Activated naive CD8-positive, alpha-beta T cell treated with anti-CD3 and anti-CD28 coated beads, Interleukin-2, amount 10 ng/mL, durations not matched to agents 7 days and 5 days (primary cell): ENCODE measurements at regions not wholly inside any gene's neighbourhood (a gene's known extent, or its start where the extent isn't known, plus 50 kb on each side); places are given as distances from the start of the nearest gene placed in this dataset.

Source experiments
- ATAC-seq: fragments of 150-1000 bp; cut with Tn5 transposase; one replicate; pipeline ENCODE4 v1.10.0; 2021; ENCODE audit warnings: low read depth, moderate library complexity
- POLR2A ChIA-PET: fragments of 350-600 bp; sonication (Branson Sonifier 250); formaldehyde crosslinking; loops from one replicate; lab custom pipeline; 2021; ENCODE audit warnings: antibody characterized with exemption; lab: Charles Lee
- DNase-seq: peaks from one replicate; pipeline ENCODE4 v3.0.0; 2021
- H3K27ac Mint-ChIP-seq: one replicate; pipeline ENCODE4 v1.8.0; 2022; ENCODE audit warnings: mild to moderate bottlenecking, mixed read lengths
- H3K27me3 Mint-ChIP-seq: one replicate; pipeline ENCODE4 v1.8.0; 2022; ENCODE audit warnings: mild to moderate bottlenecking, moderate library complexity, mixed read lengths
- H3K36me3 Mint-ChIP-seq: one replicate; pipeline ENCODE4 v1.8.0; 2021; ENCODE audit warnings: mild to moderate bottlenecking, mixed read lengths
- H3K4me1 Mint-ChIP-seq: one replicate; pipeline ENCODE4 v1.8.0; 2021; ENCODE audit warnings: mixed read lengths
- H3K4me3 Mint-ChIP-seq: one replicate; pipeline ENCODE4 v1.8.0; 2022; ENCODE audit warnings: mild to moderate bottlenecking, moderate library complexity, mixed read lengths
- H3K9me3 Mint-ChIP-seq: one replicate; pipeline ENCODE4 v1.8.0; 2021; ENCODE audit warnings: mixed read lengths

GRCh38 chr20:18992418-18992817, 178.8 kb downstream of the SCP2D1 start:
- Mint-ChIP-seq H3K4me1 (no peaks in the 10 kb centered on the region), H3K9me3 (no peaks in the 10 kb centered on the region), H3K27me3 (no peaks in the 10 kb centered on the region), H3K27ac (no peak overlapping the region), H3K4me3 (no peak overlapping the region), H3K36me3 (no peaks in the 10 kb centered on the region)
- ATAC-seq (no peak), DNase-seq (no peak)
- POLR2A ChIA-PET: no interaction called here

GRCh38 chr20:18995455-18995854, 181.9 kb downstream of the SCP2D1 start:
- no peaks in the 10 kb centered on the region for H3K36me3 Mint-ChIP-seq
- POLR2A ChIA-PET: no interaction called here
- H3K27me3 Mint-ChIP-seq: no peaks in the 10 kb centered on the region
- no peaks in the 10 kb centered on the region for H3K4me1 Mint-ChIP-seq
- DNase-seq (no peak), ATAC-seq (no peak)
- no peaks in the 10 kb centered on the region for H3K9me3 Mint-ChIP-seq
- H3K4me3 Mint-ChIP-seq: no peak overlapping the region
- no peak overlapping the region for H3K27ac Mint-ChIP-seq

GRCh38 chr20:18999086-18999485, 185.5 kb downstream of the SCP2D1 start:
- Mint-ChIP-seq H3K27me3 (no peaks in the 10 kb centered on the region), H3K9me3 (no peaks in the 10 kb centered on the region), H3K27ac (no peak overlapping the region), H3K4me3 (no peak overlapping the region), H3K36me3 (no peaks in the 10 kb centered on the region), H3K4me1 (no peaks in the 10 kb centered on the region)
- ATAC-seq (no peak), DNase-seq (no peak)
- POLR2A ChIA-PET: no interaction called here

- ATAC-seq (no peak), DNase-seq (no peak)
- Mint-ChIP-seq H3K27ac (no peak overlapping the region), H3K9me3 (no peaks in the 10 kb centered on the region), H3K27me3 (no peaks in the 10 kb centered on the region), H3K36me3 (no peaks in the 10 kb centered on the region), H3K4me3 (no peak overlapping the region), H3K4me1 (no peaks in the 10 kb centered on the region)
- POLR2A ChIA-PET: no interaction called here
Measured at GRCh38 chr20:19000078-19000477, 186.5 kb downstream of the SCP2D1 start.

- Mint-ChIP-seq H3K4me1 (no peaks in the 10 kb centered on the region), H3K36me3 (no peaks in the 10 kb centered on the region), H3K4me3 (no peak overlapping the region), H3K9me3 (no peaks in the 10 kb centered on the region), H3K27me3 (no peaks in the 10 kb centered on the region), H3K27ac (no peak overlapping the region)
- DNase-seq (no peak), ATAC-seq (no peak)
- POLR2A ChIA-PET: no interaction called here
Measured at GRCh38 chr20:19001177-19001576, 187.6 kb downstream of the SCP2D1 start.

- no peak overlapping the region for H3K4me3 Mint-ChIP-seq
- DNase-seq (no peak), ATAC-seq (no peak)
- no peaks in the 10 kb centered on the region for H3K36me3 Mint-ChIP-seq
- H3K9me3 Mint-ChIP-seq: no peaks in the 10 kb centered on the region
- POLR2A ChIA-PET: no interaction called here
- H3K27ac Mint-ChIP-seq: no peak overlapping the region
- no peaks in the 10 kb centered on the region for H3K27me3 Mint-ChIP-seq
- no peaks in the 10 kb centered on the region for H3K4me1 Mint-ChIP-seq
Measured at GRCh38 chr20:19003366-19004336, 190.1 kb downstream of the SCP2D1 start.

DNA sequence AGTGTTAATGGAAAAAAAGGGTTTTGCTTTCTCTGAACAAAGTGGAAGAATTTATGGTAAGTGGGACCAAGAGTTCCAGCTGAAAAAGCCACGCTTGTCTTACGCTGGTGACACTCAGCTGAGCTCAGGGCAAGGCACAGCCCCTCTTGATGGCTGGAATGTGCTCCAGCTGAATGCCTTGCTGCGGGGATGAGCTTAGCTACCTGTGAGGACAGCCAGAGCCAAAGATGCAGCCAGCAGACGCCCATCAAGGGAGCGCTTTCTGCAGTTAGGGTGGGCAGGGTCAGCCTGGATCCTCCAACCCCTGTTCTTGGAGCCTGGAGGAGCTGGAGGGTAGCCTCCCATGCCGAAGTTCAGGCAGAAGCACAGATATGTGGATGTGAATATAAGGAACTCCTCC, 191.4 kb downstream of the SCP2D1 start:
- no peak for DNase-seq
- H3K27me3 Mint-ChIP-seq: no peaks in the 10 kb centered on the region
- no peaks in the 10 kb centered on the region for H3K9me3 Mint-ChIP-seq
- POLR2A ChIA-PET: no interaction called here
- no peak overlapping the region for H3K27ac Mint-ChIP-seq
- ATAC-seq: no peak
- no peaks in the 10 kb centered on the region for H3K4me1 Mint-ChIP-seq
- no peak overlapping the region for H3K4me3 Mint-ChIP-seq
- no peaks in the 10 kb centered on the region for H3K36me3 Mint-ChIP-seq

- DNase-seq (no peak), ATAC-seq (no peak)
- POLR2A ChIA-PET: no interaction called here
- no peaks in the 10 kb centered on the region for H3K27me3 Mint-ChIP-seq
- no peak overlapping the region for H3K27ac Mint-ChIP-seq
- no peak overlapping the region for H3K4me3 Mint-ChIP-seq
- H3K4me1 Mint-ChIP-seq: no peaks in the 10 kb centered on the region
- H3K36me3 Mint-ChIP-seq: no peaks in the 10 kb centered on the region
- no peaks in the 10 kb centered on the region for H3K9me3 Mint-ChIP-seq
Measured at GRCh38 chr20:19008497-19008896, 194.9 kb downstream of the SCP2D1 start.

DNA sequence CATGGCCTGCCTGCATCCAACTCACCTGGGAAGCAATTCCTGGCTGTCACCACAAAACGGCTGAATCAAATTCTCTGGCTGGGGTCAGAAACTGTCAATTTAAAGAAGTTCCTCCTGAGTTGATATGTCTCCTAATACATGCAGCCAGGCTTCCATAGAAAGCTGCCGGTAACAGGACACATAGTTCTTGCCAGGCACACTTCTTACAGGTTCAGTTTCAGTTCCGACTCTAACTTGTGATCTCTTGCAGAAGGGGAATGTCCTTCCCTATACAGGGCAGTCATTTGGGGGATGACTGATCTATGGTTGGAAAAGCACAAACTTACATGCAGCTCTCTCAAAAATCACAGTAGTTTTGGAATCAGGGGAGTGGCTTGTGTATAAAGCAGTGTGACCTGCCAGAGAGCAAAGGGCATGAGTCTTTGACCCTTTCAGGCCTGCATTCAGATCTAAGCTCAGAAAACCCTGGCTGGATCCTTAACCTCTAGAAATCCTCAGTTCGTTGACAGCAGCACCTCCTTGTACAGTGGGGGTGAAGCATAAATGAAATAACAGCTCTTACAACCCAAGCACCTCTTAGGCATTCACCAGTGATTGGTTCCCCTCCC, 195.6 kb downstream of the SCP2D1 start:
- H3K4me1 Mint-ChIP-seq: no peaks in the 10 kb centered on the region
- H3K36me3 Mint-ChIP-seq: no peaks in the 10 kb centered on the region
- DNase-seq (no peak), ATAC-seq (no peak)
- no peak overlapping the region for H3K27ac Mint-ChIP-seq
- no peaks in the 10 kb centered on the region for H3K9me3 Mint-ChIP-seq
- H3K4me3 Mint-ChIP-seq: no peak overlapping the region
- POLR2A ChIA-PET: no interaction called here
- H3K27me3 Mint-ChIP-seq: no peaks in the 10 kb centered on the region

DNA sequence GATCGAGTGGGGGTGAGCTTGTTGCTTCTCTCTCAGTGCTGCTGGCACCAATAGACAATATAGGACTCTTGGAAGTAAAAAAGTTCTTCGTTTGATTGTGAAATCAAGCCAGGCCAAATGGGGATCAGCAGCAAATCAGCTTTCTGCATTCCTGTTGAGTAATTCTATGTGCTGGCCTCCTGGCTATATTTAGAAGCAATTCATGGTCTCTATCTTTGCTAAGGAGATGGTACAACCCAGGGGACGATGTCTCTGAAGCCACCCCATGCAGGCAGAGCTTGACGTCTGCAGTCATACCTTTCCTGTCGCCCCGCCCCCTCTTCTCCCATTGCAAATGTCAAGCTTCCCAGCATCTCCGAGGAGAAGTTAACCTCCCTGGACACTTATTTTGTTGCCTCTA, 199.1 kb downstream of the SCP2D1 start:
- ATAC-seq (no peak), DNase-seq (no peak)
- no peaks in the 10 kb centered on the region for H3K36me3 Mint-ChIP-seq
- H3K27me3 Mint-ChIP-seq: no peaks in the 10 kb centered on the region
- H3K4me3 Mint-ChIP-seq: no peak overlapping the region
- H3K27ac Mint-ChIP-seq: no peak overlapping the region
- no peaks in the 10 kb centered on the region for H3K4me1 Mint-ChIP-seq
- no peaks in the 10 kb centered on the region for H3K9me3 Mint-ChIP-seq
- POLR2A ChIA-PET: no interaction called here

DNA sequence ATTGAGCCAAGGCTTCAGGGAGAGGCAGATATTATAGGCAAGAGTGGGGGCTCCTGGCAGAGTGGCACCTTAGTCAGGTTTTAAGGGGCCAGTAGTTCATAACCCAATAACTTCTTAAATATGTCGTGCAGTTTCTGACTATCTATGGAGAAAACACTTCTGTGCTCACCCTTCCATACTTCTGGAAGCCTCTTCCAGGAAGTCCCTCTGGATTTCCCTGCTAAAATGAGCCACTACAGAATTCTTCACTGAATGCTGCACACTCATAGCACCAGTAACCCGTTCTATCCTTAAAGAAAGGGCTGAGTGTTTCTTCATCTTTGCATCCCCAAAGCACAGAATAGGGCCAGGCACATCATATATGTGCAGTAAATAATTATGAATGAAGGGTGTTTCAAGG, 198.5 kb upstream of the SLC24A3 start:
- ATAC-seq (no peak), DNase-seq (no peak)
- POLR2A ChIA-PET: no interaction called here
- Mint-ChIP-seq H3K27me3 (no peaks in the 10 kb centered on the region), H3K27ac (no peak overlapping the region), H3K9me3 (no peaks in the 10 kb centered on the region), H3K4me1 (no peaks in the 10 kb centered on the region), H3K36me3 (no peaks in the 10 kb centered on the region), H3K4me3 (no peak overlapping the region)

DNA sequence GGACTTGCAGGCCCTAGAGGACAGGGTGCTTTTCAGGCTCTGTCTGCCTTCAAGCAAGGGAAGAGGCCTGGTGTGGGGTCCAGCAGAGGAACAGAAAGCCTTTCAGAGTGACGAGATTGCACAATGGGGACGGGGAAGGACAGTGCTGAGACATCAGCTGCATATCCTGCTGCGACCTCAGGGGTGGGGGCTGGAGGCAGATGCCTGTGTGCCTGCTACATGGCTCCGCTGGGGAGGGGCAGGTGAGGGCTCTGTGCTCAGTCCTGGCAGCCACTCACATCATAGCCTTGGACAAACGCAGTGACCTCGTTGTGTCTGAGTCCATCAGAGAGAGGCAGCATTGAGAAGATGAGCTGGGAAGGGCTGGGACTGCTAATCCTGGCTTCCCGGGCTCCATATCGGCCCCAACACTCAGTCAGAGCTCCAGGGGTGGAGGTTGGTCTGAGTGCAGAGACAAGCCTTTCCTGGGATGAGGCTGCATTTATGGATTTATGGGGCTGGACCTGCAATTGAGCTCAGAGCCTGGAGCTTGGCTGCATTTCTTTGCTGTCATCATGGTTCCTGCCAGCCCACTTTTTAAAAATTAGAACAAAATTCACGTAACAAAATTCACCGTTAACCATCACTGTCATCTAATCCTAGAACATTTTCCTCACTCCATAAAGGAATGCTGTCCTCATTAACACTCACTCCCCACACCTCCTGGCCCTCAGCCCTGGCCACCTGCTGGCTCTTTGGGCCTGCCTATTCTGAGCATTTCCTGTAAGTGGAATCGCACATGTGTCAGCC, 196.9 kb upstream of the SLC24A3 start:
- POLR2A ChIA-PET: no interaction called here
- Mint-ChIP-seq H3K9me3 (no peaks in the 10 kb centered on the region), H3K36me3 (no peaks in the 10 kb centered on the region), H3K27me3 (no peaks in the 10 kb centered on the region), H3K4me3 (no peak overlapping the region), H3K27ac (no peak overlapping the region), H3K4me1 (no peaks in the 10 kb centered on the region)
- no peak for ATAC-seq
- no peak for DNase-seq

- ATAC-seq (no peak), DNase-seq (no peak)
- Mint-ChIP-seq H3K4me1 (no peaks in the 10 kb centered on the region), H3K27me3 (no peaks in the 10 kb centered on the region), H3K4me3 (no peak overlapping the region), H3K36me3 (no peaks in the 10 kb centered on the region), H3K9me3 (no peaks in the 10 kb centered on the region), H3K27ac (no peak overlapping the region)
- POLR2A ChIA-PET: no interaction called here
Measured at GRCh38 chr20:19016140-19016497, 196.3 kb upstream of the SLC24A3 start.
